ENCODE measurements at regions not wholly inside any gene's neighbourhood (a gene's known extent, or its start where the extent isn't known, plus 50 kb on each side); places are given as distances from the start of the nearest gene placed in this dataset.

DNA sequence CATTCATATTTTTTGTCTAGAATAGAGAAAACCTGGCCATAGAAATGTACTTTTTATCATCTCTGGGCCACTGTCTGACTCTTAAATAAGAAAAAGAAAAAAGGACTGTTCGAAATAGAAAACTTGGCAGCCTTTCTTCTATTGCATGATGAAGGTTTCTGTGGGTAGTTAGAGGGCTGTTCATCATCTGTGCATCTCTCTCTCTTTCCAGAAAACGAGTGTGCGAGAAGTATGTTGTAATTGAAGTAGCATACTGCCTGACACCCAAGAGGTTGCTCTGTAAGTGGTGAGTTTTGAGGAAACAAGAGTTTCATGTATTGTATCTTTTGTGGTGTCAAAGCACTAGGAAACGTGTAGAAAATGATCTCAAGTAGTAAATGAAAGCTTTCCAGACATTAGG lies 343.2 kb upstream of the TMEM229A start:
- TF ChIP-seq, protein P1, sequence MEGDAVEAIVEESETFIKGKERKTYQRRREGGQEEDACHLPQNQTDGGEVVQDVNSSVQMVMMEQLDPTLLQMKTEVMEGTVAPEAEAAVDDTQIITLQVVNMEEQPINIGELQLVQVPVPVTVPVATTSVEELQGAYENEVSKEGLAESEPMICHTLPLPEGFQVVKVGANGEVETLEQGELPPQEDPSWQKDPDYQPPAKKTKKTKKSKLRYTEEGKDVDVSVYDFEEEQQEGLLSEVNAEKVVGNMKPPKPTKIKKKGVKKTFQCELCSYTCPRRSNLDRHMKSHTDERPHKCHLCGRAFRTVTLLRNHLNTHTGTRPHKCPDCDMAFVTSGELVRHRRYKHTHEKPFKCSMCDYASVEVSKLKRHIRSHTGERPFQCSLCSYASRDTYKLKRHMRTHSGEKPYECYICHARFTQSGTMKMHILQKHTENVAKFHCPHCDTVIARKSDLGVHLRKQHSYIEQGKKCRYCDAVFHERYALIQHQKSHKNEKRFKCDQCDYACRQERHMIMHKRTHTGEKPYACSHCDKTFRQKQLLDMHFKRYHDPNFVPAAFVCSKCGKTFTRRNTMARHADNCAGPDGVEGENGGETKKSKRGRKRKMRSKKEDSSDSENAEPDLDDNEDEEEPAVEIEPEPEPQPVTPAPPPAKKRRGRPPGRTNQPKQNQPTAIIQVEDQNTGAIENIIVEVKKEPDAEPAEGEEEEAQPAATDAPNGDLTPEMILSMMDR (IDR thresholded peaks at IDR 0.05; ENCODE audit: low read depth, low read length), result no peak
- no peak overlapping the region for H3K4me3 ChIP-seq (ENCODE audit: low read depth, low read length)

DNA sequence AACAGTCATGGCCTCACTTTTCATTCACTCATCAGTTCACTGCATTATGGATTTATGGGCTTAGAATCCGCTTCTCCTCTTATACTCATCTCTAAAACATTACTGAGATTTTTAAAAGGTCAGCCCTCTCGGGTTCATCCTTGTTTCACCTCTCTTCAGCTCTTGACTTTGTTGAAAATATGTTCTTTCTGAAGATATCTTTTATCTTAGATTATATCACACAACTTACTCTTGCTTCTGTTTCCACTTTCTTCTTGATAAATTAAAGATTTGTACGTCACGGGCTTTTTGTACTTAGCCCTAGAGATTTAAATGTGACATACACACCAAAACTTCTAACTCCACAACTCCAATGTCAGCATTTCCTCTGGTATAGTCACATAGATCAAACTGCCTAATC lies 342.5 kb upstream of the TMEM229A start:
- H3K4me3 ChIP-seq (ENCODE audit: low read depth, low read length), result no peak overlapping the region
- TF ChIP-seq, protein P1 (IDR thresholded peaks at IDR 0.05; ENCODE audit: low read depth, low read length), result no peak

DNA sequence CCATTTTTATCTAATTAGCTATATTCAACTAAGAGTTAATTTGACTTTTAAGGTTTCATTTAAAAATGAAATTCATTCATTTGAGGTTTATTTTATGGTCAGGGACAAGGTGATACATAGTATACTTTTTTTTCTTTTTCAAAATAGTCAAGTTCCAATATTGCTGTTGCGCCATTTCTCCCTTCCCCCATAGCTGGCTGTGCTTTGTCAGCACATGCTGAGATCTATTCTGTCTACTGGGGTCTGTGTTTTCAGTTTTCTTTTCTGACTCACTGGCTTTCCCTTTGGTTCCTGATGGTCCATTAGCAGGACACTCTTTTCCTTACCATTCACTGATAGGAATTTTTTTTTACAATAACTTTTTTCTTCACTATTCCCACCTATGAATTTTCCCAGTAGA lies 336.4 kb upstream of the TMEM229A start:
- TF ChIP-seq, protein P1 (IDR thresholded peaks at IDR 0.05; ENCODE audit: low read depth, low read length), result no peak
- H3K4me3 ChIP-seq (ENCODE audit: low read depth, low read length), result no peak overlapping the region

DNA sequence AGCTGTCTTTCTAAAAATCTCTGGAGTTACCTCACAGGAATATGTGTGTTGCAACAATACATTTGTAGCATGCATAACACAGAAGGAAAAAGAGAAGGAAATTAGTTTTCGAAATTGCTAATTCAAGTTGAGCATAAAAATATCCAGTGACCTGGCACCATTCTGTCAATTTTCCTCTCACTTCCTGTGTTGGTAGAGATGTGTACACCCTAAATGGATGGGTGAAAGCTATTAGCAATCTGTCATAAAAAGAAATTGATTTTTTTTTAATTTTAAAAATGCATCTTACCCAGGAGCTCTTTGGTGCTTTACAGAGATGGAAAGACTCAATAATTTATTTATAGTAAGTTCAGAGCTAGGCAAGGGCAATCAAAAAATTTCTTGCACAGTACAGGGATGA lies 333.3 kb upstream of the TMEM229A start:
- TF ChIP-seq, protein P1 (IDR thresholded peaks at IDR 0.05; ENCODE audit: low read depth, low read length), result no peak
- H3K4me3 ChIP-seq (ENCODE audit: low read depth, low read length), result no peak overlapping the region

DNA sequence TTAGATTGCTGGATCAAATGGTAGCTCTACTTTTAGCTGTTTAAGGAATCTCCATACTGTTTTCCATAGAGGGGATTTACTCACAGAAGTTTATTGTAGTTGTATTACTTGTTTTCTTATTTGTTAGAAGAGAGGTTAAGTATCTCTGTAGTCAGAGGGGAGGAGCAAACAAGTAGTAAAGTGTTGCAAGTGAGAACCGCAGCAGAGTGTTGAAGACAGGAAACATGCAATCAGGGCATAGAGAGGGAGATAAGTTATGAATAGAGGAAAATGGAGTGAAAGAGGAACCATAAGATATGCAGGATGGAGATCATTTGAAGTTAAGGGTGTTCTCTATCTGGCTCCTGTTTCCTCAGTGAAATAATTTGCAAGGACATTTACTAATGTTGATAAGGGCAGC lies 331.4 kb upstream of the TMEM229A start:
- H3K4me3 ChIP-seq (ENCODE audit: low read depth, low read length), result no peak overlapping the region
- TF ChIP-seq, protein P1 (IDR thresholded peaks at IDR 0.05; ENCODE audit: low read depth, low read length), result no peak

DNA sequence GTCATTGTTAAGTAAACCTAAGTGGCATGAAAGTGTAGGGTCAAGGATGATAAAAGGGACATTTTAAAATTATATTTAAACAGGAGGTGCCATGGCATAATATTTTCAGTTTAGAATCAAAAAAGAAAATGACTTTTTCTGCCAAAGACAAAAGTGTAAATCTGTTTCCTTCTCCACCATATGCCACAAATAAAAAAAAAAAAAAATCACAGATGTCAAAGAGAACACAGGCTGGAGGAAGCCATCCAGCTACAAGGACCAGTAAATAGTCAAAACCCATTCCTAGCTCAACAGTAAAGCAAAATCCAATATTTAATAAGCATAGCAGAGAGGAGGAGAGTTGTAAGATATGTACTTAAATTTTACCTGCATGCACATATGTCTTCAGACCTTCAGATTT lies 321.3 kb upstream of the TMEM229A start:
- no peak overlapping the region for H3K4me3 ChIP-seq (ENCODE audit: low read depth, low read length)
- TF ChIP-seq, protein P1 (IDR thresholded peaks at IDR 0.05; ENCODE audit: low read depth, low read length), result no peak

DNA sequence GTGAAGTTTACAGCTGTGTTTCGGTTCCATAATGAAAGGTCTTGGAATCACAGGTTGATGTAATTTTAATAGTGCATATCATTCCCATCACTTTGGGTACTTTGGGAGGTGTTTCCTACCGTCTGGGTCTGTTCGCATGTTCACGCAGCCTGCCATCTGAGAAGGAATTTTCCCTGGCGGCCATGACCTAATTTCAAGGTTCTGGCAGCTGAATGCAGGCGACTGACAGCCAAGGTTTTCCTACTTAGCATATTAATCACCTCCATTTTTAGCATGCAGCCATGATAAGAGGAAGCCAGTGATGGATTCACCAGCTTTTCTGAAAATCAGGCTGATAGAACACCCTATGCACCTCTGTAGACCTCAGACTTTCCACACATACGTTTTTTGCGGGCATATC lies 319.1 kb upstream of the TMEM229A start:
- TF ChIP-seq, protein P1 (IDR thresholded peaks at IDR 0.05; ENCODE audit: low read depth, low read length), result no peak
- H3K4me3 ChIP-seq (ENCODE audit: low read depth, low read length), result no peak overlapping the region
